CD4-positive, alpha-beta T cell treated with Interleukin-4 for 1 hour (primary cell): ENCODE measurements at regions not wholly inside any gene's neighbourhood (a gene's known extent, or its start where the extent isn't known, plus 50 kb on each side); places are given as distances from the start of the nearest gene placed in this dataset.

Experiments used
- DNase-seq, 2 donors: peaks; one replicate each; pipeline ENCODE4 v3.0.0-alpha.2; 2020 to 2022

DNA sequence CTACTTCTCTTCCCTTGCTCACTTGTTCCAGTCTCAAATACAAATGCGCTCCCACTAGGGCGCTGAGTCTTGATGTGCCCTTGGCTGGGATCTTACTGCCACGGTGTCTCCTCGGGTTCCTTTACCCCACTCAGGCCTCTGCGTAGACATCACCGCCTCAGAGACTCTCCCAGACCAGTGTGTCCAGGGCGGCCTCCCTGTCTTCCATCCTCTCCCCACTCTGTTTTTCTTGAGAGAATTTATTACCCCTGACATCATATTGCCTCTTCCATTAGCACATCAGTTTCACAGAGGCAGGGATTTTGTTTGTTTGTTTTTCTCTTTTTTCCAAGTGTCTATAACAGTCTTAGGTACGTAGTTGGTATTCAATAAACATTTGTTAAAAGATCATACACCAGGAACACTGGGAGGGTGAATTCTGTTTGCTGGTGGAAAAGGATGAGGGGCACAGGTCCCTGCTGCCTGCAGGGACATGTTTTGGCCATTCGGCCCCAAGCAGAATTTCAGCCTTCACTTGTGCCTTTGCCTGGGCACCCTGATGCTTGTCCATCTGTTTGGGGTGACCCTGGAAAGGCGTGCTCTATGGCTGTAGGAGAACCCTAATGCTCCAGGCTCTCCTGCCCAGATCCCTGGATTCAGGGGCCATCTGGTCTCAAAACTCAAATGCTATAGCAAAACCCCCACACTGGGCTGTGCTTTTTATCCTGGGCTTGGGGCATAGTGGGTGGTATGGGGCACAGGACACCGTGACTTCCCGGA is 55.0 kb downstream of the RPL37A start:
- no peak for DNase-seq

DNA sequence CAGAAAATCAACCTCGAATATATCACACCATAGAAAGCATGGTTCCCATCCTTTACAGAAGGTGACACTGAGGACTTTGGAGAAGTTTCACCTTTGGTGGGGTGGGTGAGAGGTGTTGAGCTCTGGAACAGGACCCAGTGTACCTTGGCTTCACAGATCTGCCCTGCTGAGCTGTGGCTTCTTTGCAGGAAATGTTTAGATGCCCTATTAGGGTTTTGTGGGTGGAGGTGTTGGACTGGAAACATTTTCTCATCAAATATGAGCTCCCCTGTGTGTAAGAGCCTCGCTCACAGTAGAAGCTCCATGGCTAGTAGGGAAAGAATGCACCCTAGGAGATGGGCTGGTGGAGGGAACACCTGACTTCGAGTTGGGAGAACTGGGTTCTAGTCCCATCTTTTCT is 55.6 kb downstream of the RPL37A start:
- DNase-seq: peak; percentile 16 to 24

DNA sequence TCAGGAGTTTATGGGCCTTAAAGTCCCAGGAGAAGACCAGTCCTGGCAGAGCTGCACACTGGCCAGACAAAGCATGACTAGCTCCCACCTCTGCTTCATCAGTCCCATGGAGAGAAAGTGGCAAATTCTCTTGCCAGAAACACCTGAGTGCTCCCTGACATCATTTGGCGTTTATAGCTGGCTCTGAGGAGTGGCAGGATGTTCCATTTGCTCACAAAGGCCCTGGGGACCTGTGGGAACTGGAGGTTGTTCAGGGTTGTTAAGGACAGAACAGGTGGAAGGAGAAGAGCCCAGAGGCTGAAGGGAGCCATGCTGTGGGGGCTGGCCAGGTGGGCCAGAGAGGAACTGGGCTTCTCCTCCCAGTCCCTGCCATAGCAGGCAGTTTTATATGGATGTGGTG is 56.1 kb downstream of the RPL37A start:
- no peak for DNase-seq

DNA sequence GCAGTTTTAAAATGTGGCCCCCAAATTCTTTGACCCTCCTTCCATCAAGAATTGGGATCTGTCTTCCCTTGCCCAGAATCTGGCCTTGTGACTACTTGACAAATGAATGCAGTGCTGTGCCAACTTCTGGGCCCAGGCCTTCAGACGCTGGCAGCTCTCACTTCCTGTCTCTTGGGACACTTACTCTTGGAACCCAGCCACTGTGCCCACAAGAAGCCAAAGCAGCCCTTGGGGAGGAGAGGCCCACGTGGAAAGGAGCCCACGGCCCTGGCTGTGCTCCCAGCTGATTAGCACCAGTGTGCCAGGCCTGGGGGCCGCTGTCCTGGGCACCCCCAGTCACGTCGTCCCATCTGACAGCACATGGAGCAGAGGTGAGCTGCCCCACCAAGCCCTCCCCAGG is 56.6 kb downstream of the RPL37A start:
- no peak for DNase-seq

DNA sequence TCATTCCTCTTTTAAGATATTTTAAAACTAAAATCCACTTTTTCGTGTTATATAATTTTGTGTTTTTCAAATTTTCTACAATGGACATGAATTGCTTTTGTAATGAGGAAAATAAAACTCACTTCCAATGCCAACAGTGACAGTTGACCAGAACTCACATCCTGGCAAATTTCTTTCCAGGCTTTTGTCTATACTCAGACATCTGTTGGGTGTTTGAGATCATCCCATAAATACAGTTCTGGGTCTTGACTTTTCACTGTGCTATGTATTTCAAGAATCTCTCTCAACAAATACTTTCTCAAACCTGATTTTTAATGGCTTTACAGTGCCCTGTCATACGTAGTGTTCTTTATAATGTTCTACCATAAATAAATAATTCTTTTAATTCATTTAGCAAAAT is 57.6 kb downstream of the RPL37A start:
- DNase-seq: no peak

DNA sequence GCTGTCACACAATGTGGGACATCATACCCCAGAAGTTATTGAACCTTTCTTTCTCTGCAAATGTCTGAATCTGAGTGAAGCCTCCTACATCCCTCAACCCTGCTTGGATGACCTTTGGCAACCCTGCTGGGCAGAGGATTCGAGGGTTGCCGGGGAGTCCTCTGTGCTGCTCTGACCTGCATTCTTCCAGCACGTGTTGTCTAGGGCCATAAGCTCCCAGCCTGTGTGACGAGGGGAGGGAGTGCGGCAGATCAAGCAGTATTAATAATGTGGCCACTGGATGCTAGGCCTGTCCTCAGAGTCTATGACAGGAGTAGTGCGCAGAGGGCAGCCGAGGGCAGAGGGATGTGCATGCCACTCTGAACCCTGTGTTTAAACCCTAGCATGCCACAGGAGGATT is 58.8 kb downstream of the RPL37A start:
- no peak for DNase-seq

DNA sequence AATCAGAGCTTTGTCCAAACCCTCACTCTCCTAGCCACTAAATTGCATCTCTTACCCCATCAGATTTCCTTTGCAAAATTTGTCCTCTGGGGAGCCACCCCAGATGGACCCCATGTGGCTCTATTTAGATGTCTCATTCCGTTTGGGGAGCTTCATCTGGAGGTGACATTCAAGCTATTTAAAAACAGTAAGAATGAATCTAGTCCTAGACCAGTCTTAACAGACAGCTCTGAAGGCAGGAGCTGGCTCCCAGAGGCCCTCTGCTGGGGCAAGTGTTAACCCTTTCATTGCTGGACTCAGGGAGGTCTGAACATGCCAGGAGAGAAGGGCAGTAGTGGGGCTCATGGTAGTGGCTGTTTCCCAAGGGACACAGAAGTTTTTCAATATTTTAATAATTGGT is 59.2 kb downstream of the RPL37A start:
- DNase-seq: no peak

DNA sequence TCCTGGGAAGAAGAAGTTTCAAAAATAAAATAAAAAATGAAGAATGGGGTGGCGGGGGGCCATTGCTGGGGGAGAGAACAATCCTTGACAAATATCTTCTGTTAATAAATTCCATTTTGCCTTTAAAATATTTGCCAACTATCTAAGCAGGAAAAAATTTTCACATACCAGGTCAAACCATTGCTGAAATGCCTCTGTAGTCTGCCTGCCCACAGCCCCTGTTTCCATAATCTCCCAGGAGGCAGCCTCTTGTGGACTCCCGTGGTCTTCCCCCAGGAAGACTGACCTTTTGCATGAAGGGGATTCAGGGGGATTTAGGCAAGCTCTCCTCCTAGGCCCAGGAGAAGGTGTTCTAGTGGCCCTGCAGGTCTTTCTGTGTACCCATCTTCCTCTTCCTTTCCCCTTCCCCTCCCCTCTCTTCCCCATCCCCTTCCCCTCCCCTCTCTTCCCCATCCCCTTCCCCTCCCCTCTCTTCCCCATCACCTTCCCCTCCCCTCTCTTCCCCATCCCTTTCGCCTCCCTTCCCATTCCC is 61.0 kb downstream of the RPL37A start:
- DNase-seq: no peak

DNA sequence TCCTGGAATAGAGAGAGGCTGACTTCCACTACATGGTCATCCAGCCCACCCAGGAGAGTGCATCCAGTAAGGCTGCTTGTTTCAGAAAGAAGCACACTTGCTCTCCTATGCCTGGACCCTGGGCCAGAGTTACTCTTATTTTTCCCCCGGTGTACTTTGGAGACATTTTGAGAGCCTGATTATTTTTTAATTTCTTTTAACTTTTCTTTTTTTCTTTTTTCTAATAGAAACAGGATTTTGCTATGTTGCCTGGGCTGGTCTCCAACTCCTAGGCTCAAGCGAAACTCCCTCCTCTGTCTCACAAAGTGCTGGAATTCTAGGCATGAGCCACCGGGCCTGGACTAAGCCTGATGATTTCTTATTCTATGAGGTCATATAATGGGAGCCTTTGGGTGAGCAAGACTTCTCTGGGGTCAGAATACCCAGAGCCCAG is 62.2 kb downstream of the RPL37A start:
- no peak for DNase-seq

DNA sequence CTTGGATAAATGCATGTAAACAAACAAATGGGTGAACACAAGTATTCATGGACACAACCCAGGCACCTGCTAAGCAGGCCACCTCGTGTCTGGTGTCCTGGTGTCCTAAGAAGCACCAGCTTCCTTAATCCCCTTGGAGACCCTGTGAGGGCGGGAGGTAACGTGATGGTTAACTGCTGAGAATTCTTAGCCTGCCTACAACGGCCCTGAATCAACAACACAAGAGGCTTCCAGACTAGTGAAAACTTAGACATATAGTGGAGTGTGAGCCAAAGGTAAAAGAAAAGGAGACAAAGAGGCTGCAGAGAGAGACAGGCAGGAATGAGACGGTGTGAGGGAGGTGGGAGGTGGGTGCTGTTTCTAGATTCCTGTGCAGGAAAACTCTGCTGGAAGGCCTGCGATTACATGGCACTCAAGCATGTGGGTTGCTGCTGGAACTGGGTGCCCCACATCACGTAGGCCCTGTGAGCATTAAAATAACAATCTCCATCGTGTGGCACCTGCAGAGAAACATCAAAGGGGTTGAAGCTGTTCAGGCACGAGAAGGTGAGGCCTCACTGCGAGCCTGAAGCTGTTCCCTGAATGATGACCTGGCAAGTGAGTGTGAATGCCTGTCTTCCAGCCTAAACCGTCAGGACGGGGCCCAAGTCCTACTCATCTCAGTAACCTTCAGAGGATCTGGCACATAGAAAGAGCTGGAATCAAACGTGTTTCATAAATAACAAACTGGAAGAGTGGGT is 64.2 kb downstream of the RPL37A start:
- DNase-seq: no peak

DNA sequence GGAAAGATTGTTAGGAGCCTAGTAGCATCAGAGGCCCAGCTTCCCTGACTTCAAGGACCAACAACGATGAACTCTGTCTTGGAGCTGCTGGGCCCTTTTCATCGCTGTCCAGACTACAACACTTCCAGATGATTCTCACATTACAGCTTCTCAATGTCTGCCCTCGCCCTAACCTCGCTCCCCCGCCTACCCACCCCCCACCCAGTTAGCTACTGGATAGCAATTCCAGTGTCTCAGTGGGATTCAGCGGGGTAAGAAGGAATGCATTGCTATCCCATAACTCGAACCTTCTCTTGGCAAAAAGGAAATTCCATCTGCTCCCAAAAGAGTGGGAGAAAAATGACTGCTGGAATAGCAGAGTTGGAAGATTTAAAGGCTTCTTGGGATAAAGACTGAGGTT is 65.0 kb downstream of the RPL37A start:
- no peak for DNase-seq

DNA sequence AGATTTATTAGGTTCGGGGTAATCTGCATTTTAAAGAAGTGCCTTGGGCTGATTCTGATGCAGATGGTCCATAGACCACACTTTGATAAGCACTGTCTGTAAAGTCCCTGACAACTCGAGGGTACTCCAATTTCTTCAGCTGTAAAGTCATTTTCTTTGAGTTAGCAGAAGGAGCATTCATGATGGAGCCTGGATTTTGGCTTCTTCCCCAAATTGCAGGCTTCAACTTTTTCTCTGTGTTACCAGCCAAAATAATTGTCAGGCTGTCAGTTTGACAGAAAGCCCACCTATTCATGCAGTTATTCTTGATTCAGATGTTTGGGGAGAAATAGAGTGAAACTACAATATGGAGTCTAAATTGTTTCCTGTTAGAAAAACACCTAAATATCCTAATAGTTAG is 66.0 kb downstream of the RPL37A start:
- DNase-seq: no peak

DNA sequence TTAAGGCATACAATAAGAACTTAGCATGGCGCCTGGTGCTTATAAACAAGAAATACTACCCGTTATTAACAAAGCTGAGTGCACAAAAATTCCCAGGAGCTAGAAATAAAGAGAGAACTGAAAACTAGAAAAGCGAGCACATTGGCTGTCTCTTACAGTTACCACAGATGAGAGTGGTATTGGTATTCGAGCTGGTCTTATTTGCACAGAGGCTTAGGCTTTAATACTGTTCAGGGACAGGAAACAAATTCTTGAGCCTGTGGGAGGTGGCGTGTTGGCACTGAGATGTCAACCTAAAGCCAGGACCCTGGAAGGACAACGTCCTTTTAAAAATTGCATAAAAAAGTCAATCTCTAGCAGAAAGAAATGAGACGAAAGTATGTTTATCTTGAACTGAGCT is 67.3 kb upstream of the IGFBP2 start:
- no peak for DNase-seq

DNA sequence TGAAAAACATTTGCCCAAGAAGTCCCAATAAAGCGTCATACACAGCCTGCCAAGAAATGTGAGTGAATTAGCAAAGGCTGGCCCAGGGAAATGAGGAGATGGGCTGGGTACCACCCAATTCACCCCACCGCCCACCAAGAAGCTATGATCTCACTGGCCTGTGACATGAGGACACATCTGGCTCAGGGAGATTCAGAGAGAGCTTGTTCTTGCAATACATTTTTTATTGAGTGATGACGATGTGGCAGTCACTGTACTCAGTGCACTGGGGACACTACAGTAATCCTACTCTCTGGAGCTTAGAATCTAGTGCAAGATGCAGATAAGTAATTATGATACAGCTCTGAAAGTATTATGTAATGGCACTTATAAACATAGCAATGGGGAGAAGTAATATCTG is 64.6 kb upstream of the IGFBP2 start:
- DNase-seq: no peak

DNA sequence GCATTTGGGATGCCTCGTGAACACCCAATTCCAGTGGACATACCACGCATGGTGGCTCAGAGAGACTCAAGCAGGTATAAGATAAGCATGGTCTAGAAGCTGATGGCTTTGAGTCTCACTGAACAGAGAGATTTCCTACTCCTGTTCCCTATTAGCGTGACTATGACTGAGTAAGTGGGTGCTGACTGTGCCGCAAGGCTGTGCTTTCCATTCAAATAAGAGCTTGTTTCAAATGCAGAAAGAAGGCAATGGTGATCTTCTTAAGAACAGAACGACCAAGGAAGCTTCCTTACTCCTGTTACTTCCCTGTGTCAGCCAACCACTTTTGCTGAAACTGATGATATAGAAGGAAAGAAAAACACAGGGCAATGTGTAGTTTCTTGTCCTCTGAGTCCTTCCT is 63.5 kb upstream of the IGFBP2 start:
- DNase-seq: no peak

DNA sequence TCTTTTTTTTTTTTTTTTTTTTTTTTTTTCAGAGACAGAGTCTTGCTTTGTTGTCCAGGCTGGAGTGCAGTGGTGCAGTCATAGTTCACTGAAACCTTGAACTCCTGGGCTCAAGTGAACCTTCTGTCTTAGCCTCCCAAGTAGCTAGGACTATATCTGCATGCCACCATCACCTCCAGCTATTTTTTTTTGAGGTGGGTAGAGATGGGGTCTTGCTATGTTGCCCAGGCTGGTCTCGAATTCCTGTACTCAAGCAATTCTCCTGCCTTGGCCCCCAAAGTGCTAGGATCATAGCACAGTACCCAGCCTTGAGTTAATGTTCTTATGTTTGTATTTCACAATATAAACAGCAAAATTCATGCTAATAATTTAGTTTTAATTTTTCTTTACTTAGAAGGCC is 62.9 kb upstream of the IGFBP2 start:
- no peak for DNase-seq

DNA sequence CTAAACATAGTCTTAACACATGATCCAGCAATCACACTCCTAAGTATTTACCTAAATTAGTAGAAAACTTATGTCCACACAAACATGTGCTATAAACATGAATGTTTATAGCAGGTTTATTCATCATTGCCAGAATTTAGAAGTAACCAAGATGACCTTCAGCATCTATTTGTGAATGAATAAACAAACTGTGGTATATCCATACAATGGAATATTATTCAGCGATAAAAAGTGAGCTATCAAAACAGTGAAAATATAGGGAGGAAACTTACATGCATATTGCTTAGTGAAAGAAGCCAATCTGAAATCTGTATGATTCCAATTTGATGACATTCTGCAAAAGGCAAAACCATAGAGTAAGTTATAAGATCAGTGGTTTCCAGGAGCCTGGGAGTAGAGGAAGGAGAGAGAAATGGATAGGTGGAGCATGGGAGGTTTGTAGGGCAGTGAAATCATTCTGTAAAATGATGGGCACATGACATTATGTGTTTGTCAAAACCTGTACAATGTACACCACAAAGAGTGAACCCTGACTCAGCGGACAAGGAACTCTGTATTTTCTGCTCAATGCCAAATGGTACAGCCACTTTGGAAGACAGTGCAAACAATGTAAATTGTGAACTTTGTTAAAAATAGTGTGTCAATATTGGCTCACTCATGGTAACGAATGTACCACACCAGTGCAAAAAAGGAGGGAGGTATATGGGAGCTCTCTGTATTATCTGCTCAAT is 61.9 kb upstream of the IGFBP2 start:
- DNase-seq: no peak

DNA sequence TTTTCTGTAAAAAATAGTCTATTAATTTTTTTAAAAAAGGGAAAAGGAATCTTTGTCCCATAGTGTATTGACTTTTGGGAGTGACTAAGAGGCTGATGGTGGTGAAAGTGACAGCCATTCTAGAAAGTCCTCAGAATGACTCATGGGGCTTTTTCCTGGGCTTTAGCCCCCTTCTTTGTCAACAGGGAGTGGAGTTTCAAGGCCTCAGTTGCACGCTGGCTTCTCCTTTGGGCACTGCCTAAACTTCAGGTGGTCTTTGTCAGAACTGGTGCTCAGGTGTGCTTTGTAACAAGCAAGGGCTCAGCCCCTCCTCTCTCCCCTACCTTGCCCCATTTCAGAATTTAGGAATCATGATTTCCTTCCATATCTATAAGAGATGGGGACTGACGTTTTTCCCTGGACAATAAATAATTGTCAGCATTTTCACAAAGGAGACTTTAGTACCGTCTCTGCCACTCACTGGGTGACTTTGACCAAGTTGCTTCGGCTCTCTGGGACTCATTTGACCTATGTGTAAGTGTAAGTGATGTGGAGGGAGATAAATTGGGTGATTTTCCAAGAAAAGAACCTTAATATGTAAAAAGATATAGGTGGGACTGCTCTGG is 61.2 kb upstream of the IGFBP2 start:
- no peak for DNase-seq

DNA sequence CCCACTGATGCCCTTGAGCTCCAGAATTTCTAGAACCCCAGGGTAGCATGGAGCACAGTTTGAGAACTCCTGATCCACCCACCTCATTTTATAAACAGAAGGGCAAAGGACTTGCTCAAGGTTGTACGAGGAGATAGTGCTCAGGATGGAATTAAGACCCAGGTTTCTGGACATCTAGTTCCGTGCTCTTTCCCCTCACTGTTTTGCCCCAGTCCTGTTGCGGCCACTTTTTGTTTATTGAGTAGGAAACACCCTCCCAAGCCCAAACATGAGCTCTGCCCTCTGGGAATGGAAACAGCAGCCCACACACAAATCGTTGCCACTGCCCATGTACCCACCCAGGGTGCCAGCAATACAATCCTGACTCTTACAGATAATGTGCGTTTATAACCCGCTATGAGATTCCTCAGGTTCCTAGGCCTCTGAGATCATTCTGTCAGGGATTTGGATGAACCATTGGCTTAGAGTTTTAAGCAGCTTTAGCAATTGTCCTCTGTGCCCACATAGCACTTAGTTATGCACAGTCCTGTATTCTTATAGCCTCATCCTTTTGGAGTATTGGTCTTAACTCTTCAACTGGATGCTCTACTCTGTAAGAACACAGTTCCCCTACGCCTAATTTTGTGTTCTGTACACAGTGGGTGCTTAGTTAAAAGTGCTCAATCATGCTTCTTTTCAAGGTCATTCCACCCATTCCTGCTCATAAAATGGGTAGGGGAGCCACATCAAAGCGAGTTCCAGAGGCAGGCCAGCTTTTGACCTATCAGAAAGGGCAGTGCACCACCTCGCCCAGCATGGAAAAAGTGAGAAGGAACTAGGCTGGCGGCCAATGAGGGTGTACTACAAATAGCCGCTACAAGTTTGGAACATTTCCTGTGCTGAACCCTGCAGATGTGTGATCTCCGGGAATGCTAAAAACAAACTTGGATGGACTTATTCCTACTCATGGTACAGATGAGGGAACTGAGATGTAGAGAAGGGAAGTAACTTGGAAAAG is 60.3 kb upstream of the IGFBP2 start:
- DNase-seq: no peak

DNA sequence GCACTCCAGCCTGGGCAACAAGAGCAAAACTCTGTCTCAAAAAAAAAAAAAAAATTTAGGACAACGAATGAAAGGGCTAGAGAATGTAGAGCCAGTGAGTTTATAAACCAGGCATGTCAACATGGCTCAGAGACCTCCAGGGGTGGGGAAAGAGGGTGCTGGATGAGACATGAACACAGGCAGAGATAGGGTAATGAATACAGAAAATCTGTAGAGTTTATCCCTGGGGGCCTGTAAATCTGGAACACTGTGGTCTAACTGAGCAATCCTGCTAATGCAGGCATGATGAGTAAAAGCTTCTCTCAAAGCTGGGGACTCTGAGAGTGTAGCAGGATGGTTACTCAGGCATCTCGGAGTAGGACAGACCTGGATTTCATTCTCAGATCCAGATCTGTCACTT is 59.2 kb upstream of the IGFBP2 start:
- no peak for DNase-seq

DNA sequence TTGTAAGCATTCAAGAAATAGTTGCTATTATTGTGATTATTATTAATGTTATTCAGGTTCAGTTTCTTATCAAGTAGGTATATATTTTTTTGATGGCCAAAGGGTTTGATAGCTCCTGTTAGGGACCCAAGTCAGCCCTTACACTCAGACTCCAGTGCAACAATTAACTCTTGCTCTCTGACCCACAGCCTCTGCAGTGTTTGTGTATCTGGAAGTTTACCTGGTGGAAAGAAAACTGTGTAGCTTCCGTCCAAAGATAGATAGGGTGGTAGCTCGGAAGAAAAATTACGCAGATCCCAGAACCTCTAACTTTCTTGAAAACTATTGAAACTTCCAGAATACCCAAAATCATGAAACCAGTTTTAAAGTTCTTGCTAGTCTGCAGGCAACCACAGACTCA is 58.6 kb upstream of the IGFBP2 start:
- DNase-seq: no peak

DNA sequence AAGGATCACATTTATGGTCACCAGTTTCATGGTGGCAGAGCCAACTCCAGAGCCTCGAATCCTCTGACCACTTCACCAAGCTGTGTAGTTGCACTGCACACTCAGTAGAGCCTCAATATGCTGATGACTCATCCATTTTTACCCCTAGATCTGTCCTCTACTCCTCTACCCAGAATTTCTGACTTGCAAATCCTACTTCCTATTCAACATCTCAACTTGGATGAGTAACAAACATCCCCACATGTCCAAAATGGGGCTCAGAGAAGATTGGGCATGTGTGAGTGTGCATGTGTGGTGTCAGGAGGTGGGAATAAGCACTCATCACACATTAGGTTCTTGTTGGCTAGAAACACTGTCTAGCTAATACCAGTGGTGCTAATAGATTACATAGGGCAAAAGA is 57.8 kb upstream of the IGFBP2 start:
- DNase-seq: no peak
